NT2/D1 (cell line): ENCODE measurements at regions not wholly inside any gene's neighbourhood (a gene's known extent, or its start where the extent isn't known, plus 50 kb on each side); places are given as distances from the start of the nearest gene placed in this dataset.

ENCODE experiments used
- DNase-seq: peaks from one replicate; pipeline ENCODE4 v3.0.0-alpha.2; 2011; ENCODE audit warnings: low read depth, low spot score
- H3K27me3 ChIP-seq: 2 replicates; pipeline ENCODE4 v1.6.0; 2011; ENCODE audit warnings: mild to moderate bottlenecking; ENCODE audit not compliant: insufficient read length, insufficient read depth
- H3K36me3 ChIP-seq: 2 replicates; pipeline ENCODE4 v1.6.1; 2011; ENCODE audit warnings: mild to moderate bottlenecking, low read length, mixed read lengths; ENCODE audit not compliant: insufficient read depth, insufficient read length
- H3K4me1 ChIP-seq: 2 replicates; pipeline ENCODE4 v1.5.1; 2011; ENCODE audit not compliant: insufficient read depth, insufficient read length
- H3K4me3 ChIP-seq: 2 replicates; pipeline ENCODE4 v1.5.1; 2011; ENCODE audit warnings: low read depth; ENCODE audit not compliant: insufficient read length
- H3K9ac ChIP-seq: 2 replicates; pipeline ENCODE4 v1.6.0; 2011; ENCODE audit warnings: low read depth; ENCODE audit not compliant: insufficient read length
- H3K9me3 ChIP-seq: 2 replicates; pipeline ENCODE4 v1.5.1; 2011; ENCODE audit warnings: mild to moderate bottlenecking, low read length; ENCODE audit not compliant: insufficient read depth
- SUZ12 ChIP-seq: IDR thresholded peaks from 2 replicates; pipeline ENCODE4 v1.6.1; 2011; ENCODE audit not compliant: insufficient read length, insufficient read depth; ENCODE audit errors: extremely low read depth
- YY1 ChIP-seq: IDR thresholded peaks from 2 replicates; pipeline ENCODE4 v1.6.1; 2011; ENCODE audit not compliant: insufficient read length, insufficient read depth
- ZNF274 ChIP-seq: IDR thresholded peaks from 2 replicates; pipeline ENCODE4 v1.6.1; 2011; ENCODE audit warnings: mild to moderate bottlenecking, low read depth, low read length

DNA sequence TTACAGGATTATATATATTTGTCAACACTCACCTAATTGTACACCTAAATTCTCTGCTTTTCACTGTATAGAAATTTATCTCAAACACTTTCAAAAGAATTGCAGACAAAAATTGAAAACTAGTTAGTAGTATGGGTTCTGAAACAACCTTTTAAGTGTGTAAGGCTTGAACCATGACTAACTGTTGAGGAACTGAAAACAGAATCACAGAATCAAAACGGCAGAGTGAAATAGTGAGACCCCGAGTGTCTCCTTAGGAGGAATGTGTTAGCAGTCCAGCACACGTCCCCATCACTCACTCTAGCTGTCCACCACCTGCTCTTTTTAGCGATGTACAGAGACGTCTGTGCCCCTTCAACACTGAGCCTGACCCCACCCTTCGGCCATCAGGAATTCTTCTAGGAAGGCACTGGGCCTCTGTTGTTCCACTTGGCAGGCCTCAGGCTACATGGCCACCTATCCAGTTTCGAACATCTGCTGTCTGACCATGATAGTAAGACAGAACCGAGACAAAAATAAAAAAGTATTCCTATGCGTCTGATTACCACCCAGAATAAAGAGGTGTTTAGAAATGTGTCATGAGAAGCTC is 227.4 kb downstream of the C6orf118 start:
- Histone ChIP-seq H3K27me3 (no peaks in the 10 kb centered on the region), H3K9ac (no peak overlapping the region), H3K4me3 (no peak overlapping the region), H3K4me1 (no peaks in the 10 kb centered on the region), H3K36me3 (no peaks in the 10 kb centered on the region), H3K9me3 (no peaks in the 10 kb centered on the region)
- no peak for TF ChIP-seq SUZ12
- no peak for TF ChIP-seq YY1
- no peak for TF ChIP-seq ZNF274
- no peak for DNase-seq

- Histone ChIP-seq H3K36me3 (no peaks in the 10 kb centered on the region), H3K4me1 (no peaks in the 10 kb centered on the region), H3K27me3 (no peaks in the 10 kb centered on the region), H3K9ac (no peak overlapping the region), H3K4me3 (no peak overlapping the region), H3K9me3 (no peaks in the 10 kb centered on the region)
- no peak for DNase-seq
- TF ChIP-seq ZNF274 (no peak), SUZ12 (no peak)
Measured at GRCh38 chr6:165077876-165078275, 231.5 kb downstream of the C6orf118 start.

GRCh38 chr6:165071906-165072305 is 237.5 kb downstream of the C6orf118 start:
- Histone ChIP-seq H3K27me3 (no peaks in the 10 kb centered on the region), H3K4me1 (no peaks in the 10 kb centered on the region), H3K9ac (no peak overlapping the region), H3K9me3 (no peaks in the 10 kb centered on the region), H3K4me3 (no peak overlapping the region), H3K36me3 (no peaks in the 10 kb centered on the region)
- no peak for DNase-seq
- no peak for TF ChIP-seq ZNF274
- no peak for TF ChIP-seq YY1
- TF ChIP-seq SUZ12 = no peak

- no peak for DNase-seq
- no peaks in the 10 kb centered on the region for H3K9me3 ChIP-seq
- H3K36me3 ChIP-seq = no peaks in the 10 kb centered on the region
- no peak overlapping the region for H3K9ac ChIP-seq
- TF ChIP-seq YY1 (no peak), SUZ12 (no peak), ZNF274 (no peak)
- no peaks in the 10 kb centered on the region for H3K27me3 ChIP-seq
- no peak overlapping the region for H3K4me3 ChIP-seq
- H3K4me1 ChIP-seq = no peaks in the 10 kb centered on the region
Measured at GRCh38 chr6:165060720-165061119, 248.7 kb downstream of the C6orf118 start.

DNA sequence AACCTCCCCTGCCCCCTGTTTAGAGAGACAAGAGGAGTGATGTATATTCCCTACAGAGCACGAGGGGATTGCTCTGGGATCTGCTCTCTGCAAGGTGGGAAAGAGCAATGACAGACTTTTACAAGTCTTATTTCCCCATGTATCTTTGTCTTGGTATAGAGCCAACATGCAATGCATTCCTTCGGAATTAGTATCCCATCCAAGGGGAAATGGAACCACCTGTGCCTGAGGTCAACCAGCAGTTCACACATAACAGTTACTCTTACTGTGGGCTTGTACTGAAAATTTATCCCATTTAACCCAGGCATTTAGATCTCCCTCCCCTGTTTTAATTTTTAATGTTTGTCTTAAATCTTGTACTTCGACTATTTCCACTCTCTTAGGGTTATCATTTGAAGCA is 250.4 kb downstream of the C6orf118 start:
- no peak overlapping the region for H3K4me3 ChIP-seq
- H3K36me3 ChIP-seq = no peaks in the 10 kb centered on the region
- no peaks in the 10 kb centered on the region for H3K9me3 ChIP-seq
- no peak for DNase-seq
- H3K4me1 ChIP-seq = no peaks in the 10 kb centered on the region
- no peak for TF ChIP-seq ZNF274
- TF ChIP-seq YY1 = no peak
- TF ChIP-seq SUZ12 = no peak
- no peak overlapping the region for H3K9ac ChIP-seq
- no peaks in the 10 kb centered on the region for H3K27me3 ChIP-seq

- DNase-seq = no peak
- TF ChIP-seq SUZ12 = no peak
- TF ChIP-seq ZNF274 = no peak
- TF ChIP-seq YY1 = no peak
- H3K27me3 ChIP-seq = no peaks in the 10 kb centered on the region
- no peaks in the 10 kb centered on the region for H3K4me1 ChIP-seq
- H3K36me3 ChIP-seq = no peaks in the 10 kb centered on the region
- H3K9me3 ChIP-seq = no peaks in the 10 kb centered on the region
- H3K9ac ChIP-seq = no peak overlapping the region
- no peak overlapping the region for H3K4me3 ChIP-seq
Measured at GRCh38 chr6:165056292-165056691, 253.1 kb downstream of the C6orf118 start.

GRCh38 chr6:165055231-165055630 is 254.2 kb downstream of the C6orf118 start:
- no peaks in the 10 kb centered on the region for H3K27me3 ChIP-seq
- no peak for TF ChIP-seq ZNF274
- TF ChIP-seq SUZ12 = no peak
- no peak for TF ChIP-seq YY1
- H3K36me3 ChIP-seq = no peaks in the 10 kb centered on the region
- H3K4me1 ChIP-seq = no peaks in the 10 kb centered on the region
- DNase-seq = no peak
- no peaks in the 10 kb centered on the region for H3K9me3 ChIP-seq
- no peak overlapping the region for H3K4me3 ChIP-seq
- H3K9ac ChIP-seq = no peak overlapping the region
